ENCODE measurements at regions not wholly inside any gene's neighbourhood (a gene's known extent, or its start where the extent isn't known, plus 50 kb on each side); places are given as distances from the start of the nearest gene placed in this dataset.

GRCh38 chr11:111062420-111062819 is 183.1 kb upstream of the POU2AF2 start:
- Mint-ChIP-seq H3K36me3 (no peaks in the 10 kb centered on the region), H3K27me3 (no peaks in the 10 kb centered on the region), H3K4me3 (no peak overlapping the region), H3K9me3 (peaks cover 2% of the 10 kb centered on the region), H3K4me1 (ENCODE audit: low read depth in 2 of 2) (no peaks in the 10 kb centered on the region), H3K27ac (no peak overlapping the region)
- DNase-seq (ENCODE audit: low spot score) (no peak), ATAC-seq (no peak)

DNA sequence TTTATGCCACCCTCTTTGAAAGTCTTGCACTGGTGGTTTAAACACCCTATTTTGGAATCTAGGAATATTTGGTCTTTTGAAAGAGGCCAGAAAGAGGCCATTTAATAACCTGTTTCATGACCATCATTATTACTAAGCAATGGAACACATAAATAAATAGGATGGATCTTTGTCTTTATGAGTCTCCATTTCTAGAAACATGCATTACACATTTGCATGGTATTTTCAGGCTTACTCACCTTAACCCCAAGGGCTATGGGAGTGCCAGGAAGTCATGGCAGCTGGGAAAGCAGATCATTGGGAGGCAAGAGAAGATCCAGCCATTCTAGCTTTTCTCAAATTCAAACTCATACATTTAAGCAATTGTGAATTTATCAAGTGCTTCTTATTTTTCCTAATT is 185.8 kb upstream of the POU2AF2 start:
- ATAC-seq, result no peak
- no peak for DNase-seq (ENCODE audit: low spot score)
- H3K4me3 Mint-ChIP-seq, result no peak overlapping the region
- no peaks in the 10 kb centered on the region for H3K4me1 Mint-ChIP-seq (ENCODE audit: low read depth in 2 of 2)
- H3K36me3 Mint-ChIP-seq, result no peaks in the 10 kb centered on the region
- H3K27me3 Mint-ChIP-seq, result no peaks in the 10 kb centered on the region
- no peak overlapping the region for H3K27ac Mint-ChIP-seq
- H3K9me3 Mint-ChIP-seq, result peaks cover 2% of the 10 kb centered on the region

DNA sequence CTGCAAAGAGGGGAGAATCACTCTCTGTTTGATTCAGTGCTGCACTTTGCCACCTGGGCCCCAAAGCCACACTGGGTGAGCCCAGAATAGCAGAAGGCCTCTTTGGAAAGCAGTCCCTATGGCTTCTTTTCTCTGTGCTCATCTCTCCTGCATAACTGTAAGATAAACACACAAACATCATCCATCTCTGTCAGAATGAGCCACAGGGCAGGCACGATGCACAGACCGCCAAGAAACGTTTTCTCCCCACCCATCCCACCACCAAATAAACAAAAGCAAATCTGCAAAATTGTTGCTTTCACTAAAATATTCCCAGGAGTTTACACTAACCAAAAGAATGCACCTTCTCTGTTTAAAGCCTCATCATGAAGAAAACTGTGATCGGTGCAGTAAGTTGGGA is 196.4 kb upstream of the POU2AF2 start:
- H3K4me1 Mint-ChIP-seq (ENCODE audit: low read depth in 2 of 2), result no peaks in the 10 kb centered on the region
- no peaks in the 10 kb centered on the region for H3K36me3 Mint-ChIP-seq
- H3K27me3 Mint-ChIP-seq, result peaks cover 0 to 4% of the 10 kb centered on the region in 2 donors
- no peak for ATAC-seq
- no peak for DNase-seq (ENCODE audit: low spot score)
- H3K9me3 Mint-ChIP-seq, result no peaks in the 10 kb centered on the region
- no peak overlapping the region for H3K4me3 Mint-ChIP-seq
- no peak overlapping the region for H3K27ac Mint-ChIP-seq

DNA sequence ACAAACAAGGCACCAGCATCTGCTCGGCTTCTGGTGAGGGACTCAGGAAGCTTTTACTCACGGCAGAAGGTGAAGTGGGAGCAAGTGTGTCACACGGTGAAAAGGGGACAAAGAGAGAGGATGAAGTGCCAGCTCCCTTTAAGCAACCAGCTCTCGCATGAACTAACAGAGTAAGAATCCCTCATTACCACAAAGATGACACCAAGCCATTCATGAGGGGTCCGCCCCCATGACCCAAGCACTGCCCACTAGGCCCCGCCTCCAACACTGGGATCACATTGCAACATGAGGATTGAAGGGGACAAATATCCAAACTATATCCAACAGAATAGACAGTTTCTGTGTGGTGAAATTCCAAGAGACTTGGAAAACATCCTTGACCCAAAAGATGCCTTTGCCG is 198.2 kb upstream of the POU2AF2 start:
- H3K36me3 Mint-ChIP-seq, result no peaks in the 10 kb centered on the region
- peaks cover 4% of the 10 kb centered on the region for H3K9me3 Mint-ChIP-seq
- H3K27ac Mint-ChIP-seq, result no peak overlapping the region
- no peak overlapping the region for H3K4me3 Mint-ChIP-seq
- H3K4me1 Mint-ChIP-seq (ENCODE audit: low read depth in 2 of 2), result no peaks in the 10 kb centered on the region
- peaks cover 3 to 4% of the 10 kb centered on the region in 2 donors for H3K27me3 Mint-ChIP-seq
- no peak for ATAC-seq
- DNase-seq (ENCODE audit: low spot score), result no peak

- DNase-seq (ENCODE audit: low spot score) (no peak), ATAC-seq (no peak)
- Mint-ChIP-seq H3K4me3 (no peak overlapping the region), H3K27ac (no peak overlapping the region), H3K4me1 (ENCODE audit: low read depth in 2 of 2) (no peaks in the 10 kb centered on the region), H3K9me3 (peaks cover 4% of the 10 kb centered on the region), H3K27me3 (peaks cover 3 to 4% of the 10 kb centered on the region in 2 donors), H3K36me3 (no peaks in the 10 kb centered on the region)
Measured at GRCh38 chr11:111046291-111046690, 199.2 kb upstream of the POU2AF2 start.

DNA sequence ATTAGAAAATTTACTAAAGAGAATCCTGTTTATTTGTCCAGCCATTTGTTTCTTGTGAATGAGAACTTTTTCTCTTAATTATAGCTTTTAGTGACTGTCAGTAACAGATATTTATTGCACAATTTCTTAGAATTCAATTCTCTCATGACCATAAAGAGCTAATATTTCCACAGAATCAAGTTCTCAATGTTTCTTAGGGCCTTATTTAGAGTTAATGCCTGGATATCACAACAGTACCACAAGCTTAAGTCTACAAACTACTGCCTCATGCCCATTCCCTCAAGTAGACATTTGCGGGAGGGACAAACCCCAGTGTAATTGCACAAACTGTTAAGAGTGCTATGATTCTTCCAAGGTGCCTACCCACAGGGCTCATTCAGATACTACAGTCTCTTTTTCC is 199.7 kb upstream of the POU2AF2 start:
- Mint-ChIP-seq H3K27ac (no peak overlapping the region), H3K27me3 (peaks cover 3 to 4% of the 10 kb centered on the region in 2 donors), H3K9me3 (peaks cover 4% of the 10 kb centered on the region), H3K36me3 (no peaks in the 10 kb centered on the region), H3K4me1 (ENCODE audit: low read depth in 2 of 2) (no peaks in the 10 kb centered on the region), H3K4me3 (no peak overlapping the region)
- ATAC-seq, result no peak
- DNase-seq (ENCODE audit: low spot score), result no peak

GRCh38 chr11:111045407-111045803 is 200.1 kb upstream of the POU2AF2 start:
- no peak overlapping the region for H3K27ac Mint-ChIP-seq
- H3K36me3 Mint-ChIP-seq, result no peaks in the 10 kb centered on the region
- H3K4me1 Mint-ChIP-seq (ENCODE audit: low read depth in 2 of 2), result no peaks in the 10 kb centered on the region
- peaks cover 3 to 4% of the 10 kb centered on the region in 2 donors for H3K27me3 Mint-ChIP-seq
- peaks cover 4% of the 10 kb centered on the region for H3K9me3 Mint-ChIP-seq
- H3K4me3 Mint-ChIP-seq, result no peak overlapping the region
- ATAC-seq (no peak), DNase-seq (ENCODE audit: low spot score) (no peak)

DNA sequence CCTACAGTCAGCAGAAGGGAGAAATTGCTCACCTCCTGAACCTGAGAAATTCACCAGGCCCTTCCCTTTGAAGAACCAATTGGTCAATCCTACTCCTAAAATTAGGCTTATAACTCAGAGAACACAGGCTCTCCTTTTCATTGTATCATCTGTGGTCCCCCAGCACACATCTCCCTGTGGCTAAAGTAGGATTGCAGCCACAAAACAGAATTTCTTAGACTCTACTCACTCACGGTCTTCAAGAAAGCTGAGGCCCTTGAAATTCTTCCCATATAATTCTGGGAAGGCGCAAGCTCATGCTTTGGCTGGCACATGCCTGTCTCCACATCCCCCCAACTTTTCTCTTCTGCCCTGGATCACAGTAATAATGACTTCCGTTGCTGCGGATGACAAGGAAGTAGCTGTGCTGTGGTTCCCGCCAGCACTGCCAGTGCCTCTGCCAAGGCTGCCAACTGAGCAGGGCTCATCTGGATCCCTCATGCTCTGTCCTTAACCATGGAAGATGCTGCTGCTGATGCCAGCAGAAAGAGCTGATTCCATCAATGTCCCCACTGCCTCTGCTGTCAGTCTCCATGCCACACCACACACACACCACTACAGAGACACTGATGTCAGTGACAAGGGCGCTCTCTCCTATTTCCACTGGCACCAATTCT is 200.6 kb upstream of the POU2AF2 start:
- Mint-ChIP-seq H3K4me3 (no peak overlapping the region), H3K36me3 (no peaks in the 10 kb centered on the region), H3K27me3 (peaks cover 3 to 4% of the 10 kb centered on the region in 2 donors), H3K27ac (no peak overlapping the region), H3K4me1 (ENCODE audit: low read depth in 2 of 2) (no peaks in the 10 kb centered on the region), H3K9me3 (peaks cover 4% of the 10 kb centered on the region)
- no peak for ATAC-seq
- DNase-seq (ENCODE audit: low spot score), result no peak

DNA sequence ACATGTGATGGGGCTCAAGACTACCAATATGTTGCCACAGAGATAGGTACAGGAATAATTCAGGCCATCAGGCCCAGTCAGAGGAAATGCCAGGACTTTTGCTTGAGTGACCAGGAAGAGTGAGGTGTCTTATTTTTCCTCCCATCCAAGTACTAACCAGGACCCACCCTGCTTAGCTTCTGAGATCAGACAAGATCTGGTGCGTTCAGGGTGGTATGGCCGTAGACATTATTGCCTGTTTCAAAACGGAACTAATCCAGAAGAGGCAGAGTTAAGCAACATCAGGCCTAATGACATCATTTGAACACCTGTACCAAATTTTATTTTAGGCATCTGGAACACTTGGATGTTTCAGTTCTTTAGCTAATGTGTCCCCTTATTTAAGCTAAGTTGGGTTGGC is 205.5 kb upstream of the POU2AF2 start:
- no peaks in the 10 kb centered on the region for H3K4me1 Mint-ChIP-seq (ENCODE audit: low read depth in 2 of 2)
- DNase-seq (ENCODE audit: low spot score) (no peak), ATAC-seq (no peak)
- no peaks in the 10 kb centered on the region for H3K36me3 Mint-ChIP-seq
- H3K9me3 Mint-ChIP-seq, result peaks cover 6% of the 10 kb centered on the region
- no peak overlapping the region for H3K27ac Mint-ChIP-seq
- H3K4me3 Mint-ChIP-seq, result no peak overlapping the region
- peaks cover 0 to 3% of the 10 kb centered on the region in 2 donors for H3K27me3 Mint-ChIP-seq

DNA sequence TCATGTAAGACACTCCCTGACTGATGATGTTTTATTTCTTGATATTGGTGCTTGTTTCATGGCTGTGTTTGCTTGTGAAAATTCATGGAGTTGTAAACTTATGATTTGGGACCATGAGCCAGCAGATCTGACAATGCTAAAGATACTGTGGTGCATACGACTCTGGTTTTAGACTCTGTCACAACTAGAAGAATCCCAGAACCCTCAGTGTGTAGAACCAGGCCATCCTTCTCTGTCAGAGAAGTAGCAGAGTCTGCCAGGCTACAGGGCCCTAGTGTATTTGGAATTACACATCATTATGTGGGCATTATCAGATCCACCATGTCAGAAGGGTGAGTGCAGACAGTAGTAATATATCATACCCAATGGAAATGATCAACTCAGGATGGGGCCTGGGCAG is 209.8 kb upstream of the POU2AF2 start:
- no peak overlapping the region for H3K4me3 Mint-ChIP-seq
- H3K9me3 Mint-ChIP-seq, result peaks cover 9% of the 10 kb centered on the region
- ATAC-seq (no peak), DNase-seq (ENCODE audit: low spot score) (no peak)
- no peak overlapping the region for H3K27ac Mint-ChIP-seq
- no peaks in the 10 kb centered on the region for H3K27me3 Mint-ChIP-seq
- H3K36me3 Mint-ChIP-seq, result no peaks in the 10 kb centered on the region
- H3K4me1 Mint-ChIP-seq (ENCODE audit: low read depth in 2 of 2), result no peaks in the 10 kb centered on the region

GRCh38 chr11:111026241-111026640 is 219.3 kb upstream of the POU2AF2 start:
- ATAC-seq (no peak), DNase-seq (ENCODE audit: low spot score) (no peak)
- Mint-ChIP-seq H3K36me3 (no peaks in the 10 kb centered on the region), H3K9me3 (peaks cover 3% of the 10 kb centered on the region), H3K27ac (no peak overlapping the region), H3K27me3 (peaks cover 2 to 16% of the 10 kb centered on the region in 2 donors), H3K4me3 (no peak overlapping the region), H3K4me1 (ENCODE audit: low read depth in 2 of 2) (no peaks in the 10 kb centered on the region)

DNA sequence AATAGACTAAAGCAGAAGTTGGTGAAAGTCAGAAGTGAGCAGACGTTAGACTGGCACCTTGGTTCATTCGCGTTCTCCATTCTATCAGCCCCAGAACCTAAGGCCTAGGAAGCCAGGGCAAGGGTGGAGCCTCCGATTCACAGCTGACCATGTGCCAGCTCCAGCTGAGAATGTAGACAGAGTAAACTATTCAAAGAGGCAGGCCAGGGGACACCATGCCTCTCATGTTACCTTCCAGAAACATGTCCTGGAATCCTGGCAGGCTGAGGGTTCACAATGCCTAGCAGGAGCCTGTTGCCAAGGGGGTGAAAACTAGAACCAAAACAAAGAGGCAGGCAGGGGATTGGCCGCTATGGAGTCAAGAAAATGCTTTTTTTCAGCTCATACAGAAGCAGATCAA is 224.4 kb upstream of the POU2AF2 start:
- Mint-ChIP-seq H3K4me1 (ENCODE audit: low read depth in 2 of 2) (no peaks in the 10 kb centered on the region), H3K27me3 (peaks cover 0 to 25% of the 10 kb centered on the region in 2 donors), H3K9me3 (no peaks in the 10 kb centered on the region), H3K27ac (no peak overlapping the region), H3K36me3 (no peaks in the 10 kb centered on the region), H3K4me3 (no peak overlapping the region)
- ATAC-seq (no peak), DNase-seq (ENCODE audit: low spot score) (no peak)

DNA sequence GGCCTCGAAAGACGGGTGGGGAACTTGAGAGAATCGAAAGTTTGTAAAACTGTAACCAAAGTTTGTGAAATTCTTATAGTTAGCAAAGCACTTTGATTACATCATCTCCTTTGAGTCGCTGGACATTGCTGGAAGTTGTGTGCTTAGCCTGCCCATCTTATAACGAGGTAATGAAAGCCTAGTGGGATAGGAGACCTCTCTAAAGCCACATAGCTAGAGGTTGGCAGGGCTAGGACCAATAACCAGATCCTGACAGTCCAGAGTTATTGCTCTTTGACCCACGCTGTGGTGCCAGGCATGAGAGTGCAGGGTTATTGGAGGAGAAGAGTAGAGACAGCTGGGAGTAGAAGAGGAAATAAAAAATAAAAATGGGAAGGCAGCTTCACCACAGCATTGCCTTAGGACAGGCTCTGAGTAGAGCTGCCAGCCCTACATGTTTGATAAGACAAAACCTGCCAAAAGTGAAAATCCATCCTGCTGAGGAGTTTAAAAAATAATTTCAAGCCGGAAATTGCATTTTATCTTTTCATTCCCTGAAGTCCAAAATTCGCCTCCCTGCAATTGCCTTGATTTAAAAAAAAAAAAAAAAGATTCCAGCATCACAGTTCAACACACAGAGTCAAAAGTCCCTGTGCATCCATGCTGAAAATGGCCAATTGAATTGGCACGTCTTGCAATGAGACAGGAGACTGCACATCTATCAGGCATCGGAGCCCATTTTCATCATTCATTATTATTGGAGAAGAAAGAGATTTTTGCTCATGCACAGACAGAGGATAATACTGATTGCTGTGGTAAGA is 225.5 kb upstream of the POU2AF2 start:
- Mint-ChIP-seq H3K4me1 (ENCODE audit: low read depth in 2 of 2) (no peaks in the 10 kb centered on the region), H3K4me3 (no peak overlapping the region), H3K27ac (no peak overlapping the region), H3K36me3 (no peaks in the 10 kb centered on the region), H3K9me3 (no peaks in the 10 kb centered on the region), H3K27me3 (peaks cover 0 to 18% of the 10 kb centered on the region in 2 donors)
- no peak for ATAC-seq
- DNase-seq (ENCODE audit: low spot score), result no peak

GRCh38 chr11:111019451-111019850 is 226.1 kb upstream of the POU2AF2 start:
- no peaks in the 10 kb centered on the region for H3K36me3 Mint-ChIP-seq
- H3K9me3 Mint-ChIP-seq, result no peaks in the 10 kb centered on the region
- ATAC-seq (no peak), DNase-seq (ENCODE audit: low spot score) (no peak)
- H3K27me3 Mint-ChIP-seq, result peaks cover 0 to 21% of the 10 kb centered on the region in 2 donors
- H3K4me1 Mint-ChIP-seq (ENCODE audit: low read depth in 2 of 2), result no peaks in the 10 kb centered on the region
- no peak overlapping the region for H3K4me3 Mint-ChIP-seq
- no peak overlapping the region for H3K27ac Mint-ChIP-seq

All from natural killer cell treated with Interleukin-12 subunit alpha and Interleukin-12 subunit beta and Interleukin-15 and Interleukin-18, amount 100 ng/mL, for 72 hours (primary cell).